ENCODE measurements at regions not wholly inside any gene's neighbourhood (a gene's known extent, or its start where the extent isn't known, plus 50 kb on each side); places are given as distances from the start of the nearest gene placed in this dataset.

DNA sequence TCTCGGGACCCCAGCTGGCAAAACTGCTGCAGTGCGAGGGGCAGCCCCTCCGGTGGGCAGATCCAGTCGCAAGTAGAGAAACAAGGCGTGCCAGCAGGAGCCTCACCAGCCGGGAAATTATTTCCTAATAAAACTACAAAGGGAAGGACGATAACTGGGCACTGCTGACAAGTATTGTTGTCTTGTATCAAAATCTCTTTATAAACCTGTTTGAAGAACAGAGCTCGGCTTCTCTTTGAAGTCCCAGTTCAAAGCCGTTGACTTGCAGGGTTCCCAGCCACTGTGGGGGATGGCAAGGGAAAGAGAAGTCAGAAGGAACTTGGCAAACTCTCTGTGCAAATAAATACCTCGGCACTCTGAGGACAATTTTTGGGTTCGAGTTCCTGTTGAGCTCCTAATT lies 504.5 kb downstream of the CD83 start:
- Mint-ChIP-seq H3K9me3 (peaks cover 3% of the 10 kb centered on the region), H3K4me1 (peaks cover 52% of the 10 kb centered on the region), H3K27ac (no peak overlapping the region), H3K4me3 (no peak overlapping the region), H3K36me3 (peaks cover 4% of the 10 kb centered on the region), H3K27me3 (ENCODE audit: low read depth) (no peaks in the 10 kb centered on the region)
- TF ChIP-seq GTF2I (CRISPR knock-in tag; conservative IDR thresholded peaks at IDR 0.05) (no peak), E2F1 (CRISPR knock-in tag; IDR thresholded peaks at IDR 0.05) (no peak), ZNF121 (CRISPR knock-in tag; IDR thresholded peaks at IDR 0.05) (no peak), TEAD1 (CRISPR knock-in tag; IDR thresholded peaks at IDR 0.05) (no peak), NFYB (CRISPR knock-in tag; conservative IDR thresholded peaks at IDR 0.05; ENCODE audit: low read depth) (no peak), CREB1 (CRISPR knock-in tag; IDR thresholded peaks at IDR 0.05) (no peak), AFF4 (CRISPR knock-in tag; IDR thresholded peaks at IDR 0.05; ENCODE audit: borderline replicate concordance) (no peak), ZSCAN18 (CRISPR knock-in tag; IDR thresholded peaks at IDR 0.05) (no peak), ZNF138 (CRISPR knock-in tag; conservative IDR thresholded peaks at IDR 0.05) (no peak), RORB (CRISPR knock-in tag; IDR thresholded peaks at IDR 0.05) (no peak), ARID4B (CRISPR knock-in tag; IDR thresholded peaks at IDR 0.05; ENCODE audit: borderline replicate concordance) (no peak), ZNF671 (CRISPR knock-in tag; IDR thresholded peaks at IDR 0.05) (no peak), JUN (CRISPR knock-in tag; IDR thresholded peaks at IDR 0.05) (no peak), NR3C1 (CRISPR knock-in tag; conservative IDR thresholded peaks at IDR 0.05; ENCODE audit: low read depth) (no peak)
- TF ChIP-seq, protein P1, sequence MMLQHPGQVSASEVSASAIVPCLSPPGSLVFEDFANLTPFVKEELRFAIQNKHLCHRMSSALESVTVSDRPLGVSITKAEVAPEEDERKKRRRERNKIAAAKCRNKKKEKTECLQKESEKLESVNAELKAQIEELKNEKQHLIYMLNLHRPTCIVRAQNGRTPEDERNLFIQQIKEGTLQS (CRISPR knock-in tag; conservative IDR thresholded peaks at IDR 0.05): no peak
- TF ChIP-seq, protein P2, sequence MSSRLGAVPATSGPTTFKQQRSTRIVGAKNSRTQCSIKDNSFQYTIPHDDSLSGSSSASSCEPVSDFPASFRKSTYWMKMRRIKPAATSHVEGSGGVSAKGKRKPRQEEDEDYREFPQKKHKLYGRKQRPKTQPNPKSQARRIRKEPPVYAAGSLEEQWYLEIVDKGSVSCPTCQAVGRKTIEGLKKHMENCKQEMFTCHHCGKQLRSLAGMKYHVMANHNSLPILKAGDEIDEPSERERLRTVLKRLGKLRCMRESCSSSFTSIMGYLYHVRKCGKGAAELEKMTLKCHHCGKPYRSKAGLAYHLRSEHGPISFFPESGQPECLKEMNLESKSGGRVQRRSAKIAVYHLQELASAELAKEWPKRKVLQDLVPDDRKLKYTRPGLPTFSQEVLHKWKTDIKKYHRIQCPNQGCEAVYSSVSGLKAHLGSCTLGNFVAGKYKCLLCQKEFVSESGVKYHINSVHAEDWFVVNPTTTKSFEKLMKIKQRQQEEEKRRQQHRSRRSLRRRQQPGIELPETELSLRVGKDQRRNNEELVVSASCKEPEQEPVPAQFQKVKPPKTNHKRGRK (CRISPR knock-in tag; IDR thresholded peaks at IDR 0.05; ENCODE audit: borderline replicate concordance): no peak
- TF ChIP-seq, protein P3, sequence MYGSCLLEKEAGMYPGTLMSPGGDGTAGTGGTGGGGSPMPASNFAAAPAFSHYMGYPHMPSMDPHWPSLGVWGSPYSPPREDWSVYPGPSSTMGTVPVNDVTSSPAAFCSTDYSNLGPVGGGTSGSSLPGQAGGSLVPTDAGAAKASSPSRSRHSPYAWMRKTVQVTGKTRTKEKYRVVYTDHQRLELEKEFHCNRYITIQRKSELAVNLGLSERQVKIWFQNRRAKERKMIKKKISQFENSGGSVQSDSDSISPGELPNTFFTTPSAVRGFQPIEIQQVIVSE (CRISPR knock-in tag; IDR thresholded peaks at IDR 0.05; ENCODE audit: borderline replicate concordance): no peak
- TF ChIP-seq, protein P4, sequence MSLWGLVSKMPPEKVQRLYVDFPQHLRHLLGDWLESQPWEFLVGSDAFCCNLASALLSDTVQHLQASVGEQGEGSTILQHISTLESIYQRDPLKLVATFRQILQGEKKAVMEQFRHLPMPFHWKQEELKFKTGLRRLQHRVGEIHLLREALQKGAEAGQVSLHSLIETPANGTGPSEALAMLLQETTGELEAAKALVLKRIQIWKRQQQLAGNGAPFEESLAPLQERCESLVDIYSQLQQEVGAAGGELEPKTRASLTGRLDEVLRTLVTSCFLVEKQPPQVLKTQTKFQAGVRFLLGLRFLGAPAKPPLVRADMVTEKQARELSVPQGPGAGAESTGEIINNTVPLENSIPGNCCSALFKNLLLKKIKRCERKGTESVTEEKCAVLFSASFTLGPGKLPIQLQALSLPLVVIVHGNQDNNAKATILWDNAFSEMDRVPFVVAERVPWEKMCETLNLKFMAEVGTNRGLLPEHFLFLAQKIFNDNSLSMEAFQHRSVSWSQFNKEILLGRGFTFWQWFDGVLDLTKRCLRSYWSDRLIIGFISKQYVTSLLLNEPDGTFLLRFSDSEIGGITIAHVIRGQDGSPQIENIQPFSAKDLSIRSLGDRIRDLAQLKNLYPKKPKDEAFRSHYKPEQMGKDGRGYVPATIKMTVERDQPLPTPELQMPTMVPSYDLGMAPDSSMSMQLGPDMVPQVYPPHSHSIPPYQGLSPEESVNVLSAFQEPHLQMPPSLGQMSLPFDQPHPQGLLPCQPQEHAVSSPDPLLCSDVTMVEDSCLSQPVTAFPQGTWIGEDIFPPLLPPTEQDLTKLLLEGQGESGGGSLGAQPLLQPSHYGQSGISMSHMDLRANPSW (CRISPR knock-in tag; conservative IDR thresholded peaks at IDR 0.05; ENCODE audit: low read depth): no peak
- no peak for DNase-seq (ENCODE audit: low spot score)
- ChIA-PET CTCF (interaction anchor here (0.6 to 1.1 kb wide), 2 partner anchors 47 to 577 kb away, joined by 4 to 6 read pairs; no protein-coding TSS in a partner anchor), POLR2A (interaction anchor here (0.6 kb wide), 1 partner anchor 155 kb away, joined by 3 read pairs; no protein-coding TSS in a partner anchor)
- no peak for ATAC-seq
